GM23248 (cell line): ENCODE measurements at regions not wholly inside any gene's neighbourhood (a gene's known extent, or its start where the extent isn't known, plus 50 kb on each side); places are given as distances from the start of the nearest gene placed in this dataset.
A peak's percentile ranks its signal among the peaks of the same experiment; 100 is the strongest.

Experiments
- DNase-seq: peaks from one replicate; pipeline ENCODE4 v3.0.0-alpha.2; 2015
- H2AFZ ChIP-seq: fragments of 200-600 bp; sonication (generic); 2 replicates; pipeline ENCODE4 v1.6.1; 2016; ENCODE audit warnings: antibody characterized with exemption
- H3F3A ChIP-seq: fragments of 200-600 bp; sonication (generic); 2 replicates; pipeline ENCODE4 v1.6.1; 2016; ENCODE audit warnings: mild to moderate bottlenecking, antibody characterized with exemption, mixed run types; ENCODE audit not compliant: insufficient read depth
- H3K27ac ChIP-seq: fragments of 200-600 bp; sonication (generic); 2 replicates; pipeline ENCODE4 v1.5.1; 2016; ENCODE audit warnings: mild to moderate bottlenecking
- H3K27me3 ChIP-seq: fragments of 200-600 bp; sonication (generic); replicated peaks from 2 replicates; pipeline ENCODE4 v1.6.1; 2016; ENCODE audit warnings: mild to moderate bottlenecking; ENCODE audit not compliant: insufficient read depth
- H3K36me3 ChIP-seq: fragments of 200-600 bp; sonication (generic); 2 replicates; pipeline ENCODE4 v1.6.1; 2016; ENCODE audit warnings: low read depth, mild to moderate bottlenecking
- H3K4me1 ChIP-seq: fragments of 200-600 bp; sonication (generic); 2 replicates; pipeline ENCODE4 v1.6.1; 2016; ENCODE audit warnings: mild to moderate bottlenecking; ENCODE audit not compliant: insufficient read depth
- H3K4me2 ChIP-seq: fragments of 200-600 bp; sonication (generic); one replicate; pipeline ENCODE4 v1.6.1; 2016; ENCODE audit warnings: mild to moderate bottlenecking; ENCODE audit not compliant: unreplicated experiment
- H3K4me3 ChIP-seq: fragments of 200-600 bp; sonication (generic); 2 replicates; pipeline ENCODE4 v1.5.1; 2016; ENCODE audit warnings: mild to moderate bottlenecking
- H3K79me2 ChIP-seq: fragments of 200-600 bp; sonication (generic); 2 replicates; pipeline ENCODE4 v1.6.1; 2016; ENCODE audit warnings: mild to moderate bottlenecking; ENCODE audit not compliant: insufficient read depth
- H3K9ac ChIP-seq: fragments of 200-600 bp; sonication (generic); 2 replicates; pipeline ENCODE4 v1.6.1; 2016; ENCODE audit warnings: mild to moderate bottlenecking
- H3K9me2 ChIP-seq: fragments of 200-600 bp; sonication (generic); 2 replicates; pipeline ENCODE4 v1.6.1; 2016; ENCODE audit warnings: mixed run types, mild to moderate bottlenecking, moderate library complexity; ENCODE audit not compliant: insufficient read depth
- H3K9me3 ChIP-seq: fragments of 200-600 bp; sonication (generic); one replicate; pipeline ENCODE4 v1.6.1; 2017; ENCODE audit warnings: low read depth
- H4K20me1 ChIP-seq: fragments of 200-600 bp; sonication (generic); 2 replicates; pipeline ENCODE4 v1.6.0; 2016; ENCODE audit not compliant: insufficient read depth
- EZH2 ChIP-seq: fragments of 200-600 bp; sonication (generic); IDR thresholded peaks from 2 replicates; pipeline ENCODE4 v1.6.1; 2018; ENCODE audit warnings: antibody characterized with exemption, mild to moderate bottlenecking; ENCODE audit not compliant: insufficient read depth, poor library complexity, severe bottlenecking
- EZH2phosphoT487 ChIP-seq: fragments of 200-600 bp; sonication (generic); IDR thresholded peaks from 2 replicates; pipeline ENCODE4 v1.6.1; 2018; ENCODE audit warnings: antibody characterized with exemption, moderate library complexity, mild to moderate bottlenecking, low read depth; ENCODE audit not compliant: insufficient read depth
- WGBS, 2 experiments: methylation state at CpG; one replicate each; pipeline ENCODE4 v1.1.6; 2015 to 2017; ENCODE audit warnings: low lambda C conversion rate in 2 of 2, low coverage in 1 of 2; ENCODE audit errors: missing lambda C conversion rate in 2 of 2; 5-methylcytosine and 5-hydroxymethylcytosine counted together
- in situ Hi-C: fragments of 300-500 bp; cut with MboI; formaldehyde crosslinking; loops from 2 replicates; pipeline ENCODE4 v1.15.0; 2020

DNA sequence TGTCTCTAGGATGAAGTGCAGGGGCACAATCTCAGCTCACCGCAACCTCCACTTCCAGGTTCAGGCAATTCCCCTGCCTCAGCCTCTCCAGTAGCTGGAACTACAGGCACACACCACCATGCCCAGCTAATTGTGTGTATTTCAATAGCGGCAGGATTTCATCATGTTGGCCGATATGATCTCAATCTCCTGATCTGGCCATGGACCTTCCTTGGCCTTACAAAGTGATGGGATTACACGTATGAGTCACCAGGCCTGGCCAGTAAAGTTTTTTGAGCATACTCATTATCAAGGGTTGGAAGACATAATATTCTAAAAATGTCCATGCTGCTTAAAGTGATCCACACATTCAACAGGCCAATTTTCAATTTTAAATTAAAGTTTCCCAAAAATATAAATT is 914.4 kb upstream of the TSPY4 start:
- H2AFZ ChIP-seq, result no peak overlapping the region
- TF ChIP-seq EZH2 (no peak), EZH2phosphoT487 (no peak)
- H3K4me1 ChIP-seq, result no peaks in the 10 kb centered on the region
- H3K27me3 ChIP-seq, result no peaks in the 10 kb centered on the region
- no peak overlapping the region for H3K27ac ChIP-seq
- in situ Hi-C loops, result no loop called here
- WGBS, 2 experiments, result 19 to 29% methylated on average over 4 of the region's 4 CpGs
- DNase-seq, result peak; percentile 35
- no peaks in the 10 kb centered on the region for H3F3A ChIP-seq
- H3K4me2 ChIP-seq, result no peak overlapping the region
- no peak overlapping the region for H3K9ac ChIP-seq
- no peaks in the 10 kb centered on the region for H3K79me2 ChIP-seq
- no peaks in the 10 kb centered on the region for H3K9me2 ChIP-seq
- no peaks in the 10 kb centered on the region for H4K20me1 ChIP-seq
- H3K9me3 ChIP-seq, result no peaks in the 10 kb centered on the region
- H3K36me3 ChIP-seq, result no peaks in the 10 kb centered on the region
- H3K4me3 ChIP-seq, result no peak overlapping the region

- Histone ChIP-seq H3K9me2 (no peaks in the 10 kb centered on the region), H3K27ac (no peak overlapping the region), H3K4me1 (no peaks in the 10 kb centered on the region), H3K4me3 (no peak overlapping the region), H3K4me2 (no peak overlapping the region), H3K9me3 (no peaks in the 10 kb centered on the region), H3K36me3 (no peaks in the 10 kb centered on the region), H2AFZ (no peak overlapping the region), H3K27me3 (no peaks in the 10 kb centered on the region), H3F3A (no peaks in the 10 kb centered on the region), H3K9ac (no peak overlapping the region), H3K79me2 (no peaks in the 10 kb centered on the region), H4K20me1 (no peaks in the 10 kb centered on the region)
- TF ChIP-seq EZH2, result no peak
- no peak for TF ChIP-seq EZH2phosphoT487
- no peak for DNase-seq
- in situ Hi-C loops, result no loop called here
These were observed 910.8 kb upstream of the TSPY4 start for GRCh38 chrY:8426433-8426832.

GRCh38 chrY:8437510-8437909 is 899.8 kb upstream of the TSPY4 start:
- TF ChIP-seq EZH2 (no peak), EZH2phosphoT487 (no peak)
- no peak for DNase-seq
- no peak overlapping the region for H3K9ac ChIP-seq
- no peaks in the 10 kb centered on the region for H3K9me2 ChIP-seq
- no peaks in the 10 kb centered on the region for H3K27me3 ChIP-seq
- no peaks in the 10 kb centered on the region for H4K20me1 ChIP-seq
- no peaks in the 10 kb centered on the region for H3K79me2 ChIP-seq
- H3K27ac ChIP-seq, result no peak overlapping the region
- H3K9me3 ChIP-seq, result no peaks in the 10 kb centered on the region
- H3K36me3 ChIP-seq, result no peaks in the 10 kb centered on the region
- WGBS, 2 experiments, result 56 to 61% methylated on average over 3 of the region's 3 CpGs
- no peak overlapping the region for H3K4me2 ChIP-seq
- H2AFZ ChIP-seq, result no peak overlapping the region
- no peak overlapping the region for H3K4me3 ChIP-seq
- in situ Hi-C loops, result no loop called here
- H3F3A ChIP-seq, result no peaks in the 10 kb centered on the region
- no peaks in the 10 kb centered on the region for H3K4me1 ChIP-seq

GRCh38 chrY:8442097-8442496 is 895.2 kb upstream of the TSPY4 start:
- no peak overlapping the region for H3K4me2 ChIP-seq
- TF ChIP-seq EZH2phosphoT487 (no peak), EZH2 (no peak)
- H3K9me2 ChIP-seq, result no peaks in the 10 kb centered on the region
- DNase-seq, result no peak
- no peaks in the 10 kb centered on the region for H3F3A ChIP-seq
- no peak overlapping the region for H3K4me3 ChIP-seq
- H3K79me2 ChIP-seq, result no peaks in the 10 kb centered on the region
- H3K27ac ChIP-seq, result no peak overlapping the region
- no peaks in the 10 kb centered on the region for H3K4me1 ChIP-seq
- H3K36me3 ChIP-seq, result no peaks in the 10 kb centered on the region
- H3K27me3 ChIP-seq, result no peaks in the 10 kb centered on the region
- in situ Hi-C loops, result no loop called here
- H3K9ac ChIP-seq, result no peak overlapping the region
- 87 to 90% methylated on average over 2 of the region's 2 CpGs for WGBS, 2 experiments
- H4K20me1 ChIP-seq, result no peaks in the 10 kb centered on the region
- H2AFZ ChIP-seq, result no peak overlapping the region
- H3K9me3 ChIP-seq, result no peaks in the 10 kb centered on the region

GRCh38 chrY:8452963-8453362 is 884.3 kb upstream of the TSPY4 start:
- peak; percentile 2 for DNase-seq
- Histone ChIP-seq H3K27me3 (no peaks in the 10 kb centered on the region), H3K9ac (no peak overlapping the region), H3K9me3 (no peaks in the 10 kb centered on the region), H2AFZ (no peak overlapping the region), H3F3A (no peaks in the 10 kb centered on the region), H3K4me1 (no peaks in the 10 kb centered on the region), H4K20me1 (no peaks in the 10 kb centered on the region), H3K9me2 (no peaks in the 10 kb centered on the region), H3K79me2 (no peaks in the 10 kb centered on the region), H3K4me2 (no peak overlapping the region), H3K36me3 (no peaks in the 10 kb centered on the region), H3K4me3 (no peak overlapping the region), H3K27ac (no peak overlapping the region)
- WGBS, 2 experiments, result 78 to 100% methylated on average over 1 of the region's 1 CpG
- no peak for TF ChIP-seq EZH2phosphoT487
- TF ChIP-seq EZH2, result no peak
- in situ Hi-C loops, result no loop called here
